ENCODE measurements at regions not wholly inside any gene's neighbourhood (a gene's known extent, or its start where the extent isn't known, plus 50 kb on each side); places are given as distances from the start of the nearest gene placed in this dataset.
"Not testable (repeated sequence)": the region's sequence is repeated elsewhere in the genome, so short reads cannot be mapped to it uniquely, and the experiment has no call there.

DNA sequence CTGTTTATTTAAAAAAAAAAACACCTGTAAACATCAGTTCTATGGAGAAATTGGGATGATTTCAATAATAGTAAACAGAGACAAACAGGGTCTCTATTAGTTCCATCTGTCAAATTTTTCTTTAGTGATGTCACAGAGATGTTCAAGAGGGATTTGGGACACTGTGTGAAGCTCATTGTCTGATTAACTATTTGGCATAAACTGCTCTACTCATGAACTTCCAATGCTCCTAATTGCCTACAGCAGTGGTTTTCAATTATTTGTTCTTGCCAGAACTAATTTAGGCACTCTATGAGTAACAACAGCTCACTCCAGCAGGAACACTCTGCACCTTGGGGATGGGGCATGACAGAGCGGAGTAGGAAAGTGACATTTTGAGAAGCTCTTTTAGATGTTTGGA is 250.1 kb upstream of the PRKD1 start:
- Mint-ChIP-seq H3K27me3 (no peaks in the 10 kb centered on the region), H3K27ac (no peak overlapping the region), H3K4me3 (no peak overlapping the region), H3K9me3 (ENCODE audit: low read depth) (no peaks in the 10 kb centered on the region), H3K4me1 (no peaks in the 10 kb centered on the region), H3K36me3 (ENCODE audit: low read depth) (no peaks in the 10 kb centered on the region)
- DNase-seq (no peak), ATAC-seq (no peak)
- intact Hi-C loops (cut with DNase I, micrococcal nuclease) = no loop called here
- CTCF ChIA-PET = no interaction called here
- POLR2A ChIA-PET = no interaction called here

DNA sequence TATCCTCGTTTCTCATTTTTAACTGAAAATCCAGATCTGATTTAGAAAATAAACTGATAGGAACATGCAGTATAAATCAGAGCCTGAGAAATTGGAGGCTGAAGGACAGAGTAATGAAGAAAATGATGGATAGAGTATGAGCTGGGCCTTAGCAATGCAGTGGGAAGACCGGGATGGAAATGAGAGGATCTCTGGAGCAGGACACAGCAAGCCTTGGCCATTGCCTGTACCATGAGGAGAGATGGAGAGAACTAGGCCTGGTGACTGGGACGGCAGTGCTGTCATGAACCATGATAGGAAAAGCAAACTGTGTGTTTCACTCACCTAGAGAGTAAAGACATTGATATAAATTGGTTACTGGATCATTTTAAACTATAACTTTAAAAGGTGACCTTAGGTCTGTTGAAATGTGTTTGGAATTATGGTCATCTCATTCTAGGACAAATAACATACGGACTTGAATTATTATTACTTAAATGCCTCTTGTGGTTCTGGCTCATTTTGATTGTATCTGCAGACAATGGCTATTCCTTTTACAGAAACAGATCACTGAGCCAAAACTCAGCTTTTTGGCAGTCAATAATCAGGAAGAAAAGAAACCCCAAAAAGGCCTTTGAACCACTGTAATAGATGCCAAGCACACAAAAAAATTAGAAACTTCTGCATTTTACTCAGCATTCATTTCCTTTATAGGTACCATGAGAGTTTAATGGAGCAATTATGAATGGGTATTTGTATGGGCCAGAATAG is 251.9 kb upstream of the PRKD1 start:
- no peaks in the 10 kb centered on the region for H3K36me3 Mint-ChIP-seq (ENCODE audit: low read depth)
- no peak for DNase-seq
- no peaks in the 10 kb centered on the region for H3K27me3 Mint-ChIP-seq
- H3K27ac Mint-ChIP-seq = no peak overlapping the region
- H3K4me3 Mint-ChIP-seq = no peak overlapping the region
- no peaks in the 10 kb centered on the region for H3K4me1 Mint-ChIP-seq
- ChIA-PET POLR2A (no interaction called here), CTCF (no interaction called here)
- no peak for ATAC-seq
- no peaks in the 10 kb centered on the region for H3K9me3 Mint-ChIP-seq (ENCODE audit: low read depth)
- intact Hi-C loops (cut with DNase I, micrococcal nuclease) = no loop called here

DNA sequence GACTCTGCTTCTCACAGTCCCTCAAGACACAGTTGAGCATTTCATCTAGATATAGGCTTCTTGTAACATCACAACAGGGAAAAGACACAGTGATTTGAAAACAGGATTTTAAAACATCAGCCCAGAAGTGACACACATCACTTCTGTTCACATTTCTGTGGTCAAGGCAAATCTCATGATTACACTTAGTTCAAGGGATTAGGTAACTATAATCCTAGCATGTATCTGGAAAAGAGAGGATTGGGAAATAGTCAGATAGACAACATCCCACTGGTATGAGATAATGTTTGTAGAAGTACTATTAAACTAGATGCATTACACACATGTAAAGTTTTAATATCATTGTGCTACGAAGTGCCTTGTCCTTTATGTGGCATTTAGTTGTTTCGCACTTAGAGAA is 252.6 kb upstream of the PRKD1 start:
- DNase-seq = no peak
- Mint-ChIP-seq H3K27me3 (no peaks in the 10 kb centered on the region), H3K36me3 (ENCODE audit: low read depth) (no peaks in the 10 kb centered on the region), H3K4me1 (no peaks in the 10 kb centered on the region), H3K27ac (no peak overlapping the region), H3K4me3 (no peak overlapping the region), H3K9me3 (ENCODE audit: low read depth) (no peaks in the 10 kb centered on the region)
- ChIA-PET POLR2A (no interaction called here), CTCF (no interaction called here)
- intact Hi-C loops (cut with DNase I, micrococcal nuclease) = no loop called here
- ATAC-seq = no peak

DNA sequence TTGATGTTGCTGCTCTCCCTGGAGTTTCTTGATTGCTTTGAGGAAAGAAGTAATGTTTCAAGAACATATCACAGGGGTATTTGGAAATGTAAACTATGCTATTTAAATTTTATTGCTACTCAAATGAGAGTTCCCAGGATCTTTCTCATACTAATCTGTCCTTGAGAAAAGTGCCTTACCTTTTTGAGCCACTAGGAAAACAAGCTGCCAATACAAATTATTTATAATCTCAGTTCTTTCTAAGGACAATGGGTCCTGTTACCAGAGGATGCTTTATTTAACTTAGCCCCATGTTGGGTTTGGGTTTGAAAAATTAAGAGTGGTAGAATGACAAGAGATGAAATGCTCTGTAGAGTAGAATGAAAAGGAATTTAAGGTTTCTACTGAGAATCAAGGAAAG is 258.2 kb upstream of the PRKD1 start:
- Mint-ChIP-seq H3K36me3 (ENCODE audit: low read depth) (no peaks in the 10 kb centered on the region), H3K4me1 (no peaks in the 10 kb centered on the region), H3K4me3 (no peak overlapping the region), H3K9me3 (ENCODE audit: low read depth) (no peaks in the 10 kb centered on the region), H3K27ac (no peak overlapping the region), H3K27me3 (no peaks in the 10 kb centered on the region)
- ATAC-seq (no peak), DNase-seq (no peak)
- ChIA-PET CTCF (interaction anchor here (0.8 kb wide), 1 partner anchor 211 kb away, joined by 3 read pairs; no protein-coding TSS in a partner anchor), POLR2A (no interaction called here)
- intact Hi-C loops (cut with DNase I, micrococcal nuclease) = no loop called here

DNA sequence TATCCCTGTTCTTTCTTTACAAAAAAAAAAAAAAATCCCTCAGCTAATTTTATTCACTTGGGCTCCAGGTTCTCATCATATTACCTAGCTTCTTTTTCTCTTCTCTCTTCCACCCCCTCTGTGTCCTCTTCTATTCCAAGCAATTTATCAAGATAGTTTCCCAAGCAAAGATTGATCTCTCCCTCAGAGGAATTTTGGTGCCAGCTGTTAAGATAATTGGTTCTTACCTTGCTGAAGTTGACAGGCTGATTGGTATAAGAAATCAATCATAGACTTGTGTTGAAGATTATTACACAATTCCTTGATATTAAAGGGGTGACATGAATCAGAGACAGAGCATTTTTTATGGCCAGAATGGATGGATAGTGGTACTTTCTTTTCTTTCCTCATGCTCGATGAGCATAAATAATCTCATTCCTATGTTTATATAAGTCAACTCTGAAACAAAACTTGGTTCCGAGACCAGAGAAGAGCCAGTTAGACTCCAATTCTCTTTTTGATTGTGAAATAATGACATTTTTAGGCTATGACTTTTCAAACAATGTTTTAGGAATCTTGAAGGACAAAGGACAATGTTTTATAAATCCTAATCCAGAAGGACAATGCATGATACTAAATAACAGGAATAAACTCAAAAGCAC is 264.1 kb upstream of the PRKD1 start:
- ChIA-PET POLR2A (no interaction called here), CTCF (no interaction called here)
- H3K36me3 Mint-ChIP-seq (ENCODE audit: low read depth) = no peaks in the 10 kb centered on the region
- intact Hi-C loops (cut with DNase I, micrococcal nuclease) = no loop called here
- no peaks in the 10 kb centered on the region for H3K4me1 Mint-ChIP-seq
- H3K4me3 Mint-ChIP-seq = no peak overlapping the region
- no peak overlapping the region for H3K27ac Mint-ChIP-seq
- ATAC-seq (no peak), DNase-seq (no peak)
- H3K9me3 Mint-ChIP-seq (ENCODE audit: low read depth) = no peaks in the 10 kb centered on the region
- H3K27me3 Mint-ChIP-seq = no peaks in the 10 kb centered on the region

DNA sequence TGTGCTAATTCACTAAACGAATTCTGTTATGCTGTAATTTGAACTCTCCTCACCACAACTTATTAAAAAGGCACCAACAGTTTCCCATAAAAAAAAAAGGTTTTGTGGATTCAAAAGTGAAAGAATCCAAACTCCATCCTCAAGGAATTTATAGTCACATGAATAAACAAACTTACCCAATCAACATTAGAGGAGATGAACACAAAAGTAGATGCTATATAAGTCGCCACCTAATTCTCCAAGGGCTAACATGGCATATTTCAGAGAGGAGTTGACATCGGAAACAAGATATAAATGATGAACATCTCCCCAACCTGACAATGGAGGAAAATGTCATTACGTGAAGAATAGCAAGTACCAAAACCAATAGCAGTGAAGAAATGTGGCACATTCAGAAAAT is 265.5 kb upstream of the PRKD1 start:
- H3K4me1 Mint-ChIP-seq = no peaks in the 10 kb centered on the region
- H3K9me3 Mint-ChIP-seq (ENCODE audit: low read depth) = no peaks in the 10 kb centered on the region
- H3K36me3 Mint-ChIP-seq (ENCODE audit: low read depth) = no peaks in the 10 kb centered on the region
- ChIA-PET POLR2A (no interaction called here), CTCF (no interaction called here)
- DNase-seq (no peak), ATAC-seq (no peak)
- H3K4me3 Mint-ChIP-seq = no peak overlapping the region
- no peak overlapping the region for H3K27ac Mint-ChIP-seq
- no peaks in the 10 kb centered on the region for H3K27me3 Mint-ChIP-seq
- intact Hi-C loops (cut with DNase I, micrococcal nuclease) = no loop called here

DNA sequence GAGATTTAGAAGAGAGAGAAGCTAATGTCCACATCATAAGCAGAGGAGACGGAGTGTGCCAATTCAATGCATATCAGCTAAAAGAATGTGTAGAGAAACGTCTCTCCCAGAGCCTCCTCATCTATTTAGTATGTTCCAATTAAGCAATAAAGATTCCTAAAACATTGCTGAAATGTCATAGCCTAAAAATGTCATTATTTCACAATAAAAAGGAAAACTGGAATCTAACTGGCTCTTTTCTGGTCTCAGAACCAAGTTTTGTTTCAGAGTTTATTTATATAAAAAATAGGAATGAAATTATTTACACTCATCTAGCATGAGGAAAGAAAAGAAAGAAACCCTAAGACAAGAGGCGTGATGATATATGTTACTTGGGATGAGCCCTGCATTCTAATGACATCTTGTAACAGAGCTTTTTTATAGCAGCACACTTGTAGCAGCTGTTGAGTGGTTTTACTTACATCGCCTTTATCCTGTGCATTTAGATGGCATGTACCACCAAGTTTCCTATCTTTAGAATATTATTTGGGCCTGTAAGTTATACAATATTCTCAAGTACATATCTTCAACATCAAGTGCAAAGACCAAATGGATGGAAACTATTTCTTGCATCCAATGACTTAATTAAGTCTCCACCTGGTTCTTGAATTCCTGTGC is 266.3 kb upstream of the PRKD1 start:
- H3K27me3 Mint-ChIP-seq = no peaks in the 10 kb centered on the region
- H3K36me3 Mint-ChIP-seq (ENCODE audit: low read depth) = no peaks in the 10 kb centered on the region
- no peaks in the 10 kb centered on the region for H3K4me1 Mint-ChIP-seq
- no peak overlapping the region for H3K4me3 Mint-ChIP-seq
- H3K9me3 Mint-ChIP-seq (ENCODE audit: low read depth) = no peaks in the 10 kb centered on the region
- CTCF ChIA-PET = no interaction called here
- no peak for DNase-seq
- POLR2A ChIA-PET = no interaction called here
- no peak for ATAC-seq
- intact Hi-C loops (cut with DNase I, micrococcal nuclease) = no loop called here
- no peak overlapping the region for H3K27ac Mint-ChIP-seq

DNA sequence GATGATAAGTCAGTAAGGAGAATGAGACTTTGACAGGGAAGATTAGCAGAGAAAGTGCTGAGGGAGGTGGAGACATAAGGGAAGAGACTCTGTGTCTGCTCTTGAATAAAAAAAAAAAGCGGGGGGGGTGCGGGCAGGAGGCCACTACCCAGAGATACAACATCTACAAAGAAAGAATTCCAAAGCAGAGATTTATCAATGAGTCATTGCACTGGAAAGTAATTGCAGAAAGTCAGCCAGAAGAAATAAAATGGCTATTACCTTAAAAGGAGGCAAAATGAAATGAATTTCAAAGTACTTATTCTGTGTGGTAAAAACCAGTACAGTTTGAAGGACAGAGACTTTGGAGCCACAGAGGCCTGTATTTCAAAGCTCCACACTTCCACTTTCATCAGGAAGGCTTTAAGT is 267.1 kb upstream of the PRKD1 start:
- no peak overlapping the region for H3K4me3 Mint-ChIP-seq
- CTCF ChIA-PET = no interaction called here
- ATAC-seq = no peak

DNA sequence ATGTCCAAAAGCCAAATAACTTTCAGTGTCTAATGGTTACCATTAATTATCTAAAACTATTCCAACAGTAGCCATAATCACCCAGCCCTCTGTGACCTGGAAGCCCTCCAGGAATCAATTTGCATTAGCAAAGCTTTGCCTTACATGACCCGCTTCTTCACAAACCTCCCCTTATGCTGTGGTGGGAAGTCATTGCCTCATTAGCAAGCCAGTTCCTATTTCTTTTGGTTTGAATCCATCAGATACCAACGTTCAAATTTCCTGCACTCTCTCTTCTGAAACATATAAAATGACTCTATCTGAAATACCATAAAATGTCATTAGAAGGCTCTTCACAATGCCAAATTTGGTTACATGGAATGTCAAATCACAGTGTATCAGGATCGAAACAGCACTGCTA is 268.3 kb upstream of the PRKD1 start:
- Mint-ChIP-seq H3K27me3 (no peaks in the 10 kb centered on the region), H3K4me1 (no peaks in the 10 kb centered on the region), H3K4me3 (no peak overlapping the region), H3K36me3 (ENCODE audit: low read depth) (no peaks in the 10 kb centered on the region), H3K9me3 (ENCODE audit: low read depth) (no peaks in the 10 kb centered on the region), H3K27ac (no peak overlapping the region)
- ATAC-seq = no peak
- POLR2A ChIA-PET = no interaction called here
- no peak for DNase-seq
- intact Hi-C loops (cut with DNase I, micrococcal nuclease) = no loop called here
- CTCF ChIA-PET = no interaction called here

More for the DNA sequence above, 267.1 kb upstream of the PRKD1 start:
- no peaks in the 10 kb centered on the region for H3K27me3 Mint-ChIP-seq
- intact Hi-C loops (cut with DNase I, micrococcal nuclease) = no loop called here
- H3K9me3 Mint-ChIP-seq (ENCODE audit: low read depth) = no peaks in the 10 kb centered on the region
- H3K4me1 Mint-ChIP-seq = no peaks in the 10 kb centered on the region
- no peak overlapping the region for H3K27ac Mint-ChIP-seq
- POLR2A ChIA-PET = no interaction called here
- H3K36me3 Mint-ChIP-seq (ENCODE audit: low read depth) = no peaks in the 10 kb centered on the region
- no peak for DNase-seq

DNA sequence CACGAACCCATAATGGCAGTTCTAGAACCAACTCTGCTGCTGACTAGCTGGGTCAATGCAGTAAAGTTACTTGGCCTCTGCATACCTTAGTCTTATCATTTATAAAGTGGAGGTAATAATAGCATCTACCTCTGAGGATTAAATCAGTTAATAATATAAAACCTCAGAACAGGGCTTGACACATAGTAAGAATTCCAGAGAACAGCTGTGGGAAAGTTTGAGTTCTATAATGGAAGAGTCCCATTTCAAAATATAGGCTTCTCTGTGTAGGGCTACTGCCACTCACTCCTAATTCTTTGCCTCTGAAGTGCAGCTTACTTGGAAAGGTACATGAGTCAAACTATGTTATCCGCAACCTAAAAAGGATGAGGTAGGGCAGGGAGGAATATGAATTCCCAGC is 269.2 kb upstream of the PRKD1 start:
- Mint-ChIP-seq H3K36me3 (ENCODE audit: low read depth) (no peaks in the 10 kb centered on the region), H3K27me3 (no peaks in the 10 kb centered on the region), H3K27ac (no peak overlapping the region), H3K9me3 (ENCODE audit: low read depth) (no peaks in the 10 kb centered on the region), H3K4me3 (no peak overlapping the region), H3K4me1 (no peaks in the 10 kb centered on the region)
- ChIA-PET POLR2A (no interaction called here), CTCF (interaction anchor here (0.6 kb wide), 1 partner anchor 29 kb away, joined by 4 read pairs; no protein-coding TSS in a partner anchor)
- ATAC-seq (no peak), DNase-seq (no peak)
- intact Hi-C loops (cut with DNase I, micrococcal nuclease) = no loop called here

DNA sequence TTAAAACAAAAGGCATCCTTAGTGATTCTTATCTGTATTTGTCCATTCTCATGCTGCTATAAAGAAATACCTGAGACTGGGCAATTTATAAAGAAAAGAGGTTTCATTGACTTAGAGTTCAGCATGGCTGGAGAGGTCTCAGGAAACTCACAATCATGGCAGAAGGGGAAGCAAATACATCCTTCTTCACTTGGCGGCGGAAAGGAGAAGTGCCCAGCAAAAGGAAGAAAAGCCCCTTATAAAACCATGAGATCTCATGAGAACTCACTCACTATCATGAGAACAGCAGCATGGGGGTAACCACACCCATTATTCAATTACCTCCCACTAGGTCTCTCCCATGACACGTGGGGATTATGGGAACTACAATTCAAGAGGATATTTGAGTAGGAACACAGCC is 271.1 kb upstream of the PRKD1 start:
- H3K9me3 Mint-ChIP-seq (ENCODE audit: low read depth); H3K4me3 Mint-ChIP-seq; intact Hi-C loops (cut with DNase I, micrococcal nuclease); ATAC-seq; CTCF ChIA-PET; H3K27ac Mint-ChIP-seq; H3K36me3 Mint-ChIP-seq (ENCODE audit: low read depth); H3K27me3 Mint-ChIP-seq; DNase-seq; H3K4me1 Mint-ChIP-seq; POLR2A ChIA-PET: not testable (repeated sequence)

DNA sequence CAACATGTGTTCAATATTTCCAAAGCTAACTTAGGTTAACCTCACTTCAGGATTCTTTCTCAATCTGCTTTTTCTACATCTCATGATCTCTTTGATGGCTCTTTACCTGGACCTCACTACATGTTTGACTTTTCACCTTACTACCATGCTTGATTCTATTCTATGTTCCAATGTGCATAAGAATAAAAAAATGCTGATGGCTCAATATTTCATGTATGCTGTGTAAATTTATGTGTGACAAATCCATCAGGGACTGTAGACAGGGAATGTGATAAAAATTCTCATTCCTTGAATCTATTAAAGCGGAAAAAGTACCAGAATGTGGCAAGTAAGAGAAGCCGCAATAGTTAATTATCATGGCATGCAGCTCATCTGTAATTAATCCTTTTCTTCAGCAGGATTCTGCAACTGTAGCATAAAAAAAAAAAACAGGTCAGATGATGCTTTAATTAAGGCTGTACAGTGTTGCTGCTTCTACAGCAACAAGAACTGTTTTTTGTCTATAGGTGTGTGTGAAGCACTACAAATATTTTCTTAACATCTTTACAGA is 276.9 kb upstream of the PRKD1 start:
- H3K27ac Mint-ChIP-seq = no peak overlapping the region
- no peaks in the 10 kb centered on the region for H3K9me3 Mint-ChIP-seq (ENCODE audit: low read depth)
- intact Hi-C loops (cut with DNase I, micrococcal nuclease) = no loop called here
- no peaks in the 10 kb centered on the region for H3K4me1 Mint-ChIP-seq
- CTCF ChIA-PET = no interaction called here
- ATAC-seq = no peak
- no peaks in the 10 kb centered on the region for H3K27me3 Mint-ChIP-seq
- H3K36me3 Mint-ChIP-seq (ENCODE audit: low read depth) = no peaks in the 10 kb centered on the region
- POLR2A ChIA-PET = no interaction called here
- no peak for DNase-seq
- H3K4me3 Mint-ChIP-seq = no peak overlapping the region

All from activated CD4-positive, alpha-beta T cell treated with anti-CD3 and anti-CD28 coated beads for 36 hours (primary cell).